Breast epithelium (tissue), 3 donors: ENCODE measurements at regions not wholly inside any gene's neighbourhood (a gene's known extent, or its start where the extent isn't known, plus 50 kb on each side); places are given as distances from the start of the nearest gene placed in this dataset.

ENCODE experiments used
- POLR2A ChIP-seq: fragments of 450-650 bp; IDR thresholded peaks from one replicate; pipeline ENCODE4 v1.6.1; 2016; ENCODE audit warnings: antibody characterized with exemption, mild to moderate bottlenecking, moderate library complexity
- POLR2AphosphoS5 ChIP-seq, 3 donors: sonication (generic); formaldehyde crosslinking; IDR thresholded peaks; one replicate each; pipeline ENCODE4 v1.6.1; 2017; ENCODE audit warnings: antibody characterized with exemption in 3 of 3
- TF ChIP-seq, protein P1 (sequence below), 3 donors: fragments of 450-650 bp; IDR thresholded peaks; one replicate each; pipeline ENCODE4 v1.5.1; 2016 to 2017; ENCODE audit warnings: antibody characterized with exemption in 3 of 3, mild to moderate bottlenecking in 3 of 3, moderate library complexity in 3 of 3

DNA sequence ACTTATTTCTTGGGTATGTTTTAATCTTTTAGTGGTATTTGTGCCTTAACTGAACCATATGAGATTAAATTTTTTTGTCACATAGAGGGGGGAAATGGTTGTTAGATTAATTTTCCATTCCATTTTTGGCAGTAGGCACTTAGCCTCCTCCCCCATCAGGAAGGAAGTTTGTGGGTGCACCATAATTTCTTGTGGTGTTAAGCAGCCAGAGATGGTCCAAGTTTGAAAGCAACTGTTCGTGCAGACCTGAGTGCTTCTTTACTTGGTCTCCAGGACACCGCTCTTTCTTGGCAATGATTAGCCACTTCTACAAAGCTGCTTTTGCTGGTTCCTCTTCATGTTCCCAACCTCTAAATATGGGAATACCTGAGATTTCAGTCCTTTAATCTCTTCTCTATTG lies 92.7 kb upstream of the RPL34 start:
- TF ChIP-seq POLR2AphosphoS5 (IDR thresholded peaks at IDR 0.05) (no peak), POLR2A (no peak)
- TF ChIP-seq, protein P1, sequence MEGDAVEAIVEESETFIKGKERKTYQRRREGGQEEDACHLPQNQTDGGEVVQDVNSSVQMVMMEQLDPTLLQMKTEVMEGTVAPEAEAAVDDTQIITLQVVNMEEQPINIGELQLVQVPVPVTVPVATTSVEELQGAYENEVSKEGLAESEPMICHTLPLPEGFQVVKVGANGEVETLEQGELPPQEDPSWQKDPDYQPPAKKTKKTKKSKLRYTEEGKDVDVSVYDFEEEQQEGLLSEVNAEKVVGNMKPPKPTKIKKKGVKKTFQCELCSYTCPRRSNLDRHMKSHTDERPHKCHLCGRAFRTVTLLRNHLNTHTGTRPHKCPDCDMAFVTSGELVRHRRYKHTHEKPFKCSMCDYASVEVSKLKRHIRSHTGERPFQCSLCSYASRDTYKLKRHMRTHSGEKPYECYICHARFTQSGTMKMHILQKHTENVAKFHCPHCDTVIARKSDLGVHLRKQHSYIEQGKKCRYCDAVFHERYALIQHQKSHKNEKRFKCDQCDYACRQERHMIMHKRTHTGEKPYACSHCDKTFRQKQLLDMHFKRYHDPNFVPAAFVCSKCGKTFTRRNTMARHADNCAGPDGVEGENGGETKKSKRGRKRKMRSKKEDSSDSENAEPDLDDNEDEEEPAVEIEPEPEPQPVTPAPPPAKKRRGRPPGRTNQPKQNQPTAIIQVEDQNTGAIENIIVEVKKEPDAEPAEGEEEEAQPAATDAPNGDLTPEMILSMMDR (IDR thresholded peaks at IDR 0.05) = no peak
